ENCODE measurements at regions not wholly inside any gene's neighbourhood (a gene's known extent, or its start where the extent isn't known, plus 50 kb on each side); places are given as distances from the start of the nearest gene placed in this dataset.
A peak's percentile ranks its signal among the peaks of the same experiment; 100 is the strongest.
"Not testable (repeated sequence)": the region's sequence is repeated elsewhere in the genome, so short reads cannot be mapped to it uniquely, and the experiment has no call there.

- no peak for TF ChIP-seq PATZ1 (CRISPR knock-in tag; IDR thresholded peaks at IDR 0.05; ENCODE audit: borderline replicate concordance)
- ATAC-seq, result no peak
Measured at GRCh38 chr7:119281181-119281846, 991.7 kb upstream of the KCND2 start.

DNA sequence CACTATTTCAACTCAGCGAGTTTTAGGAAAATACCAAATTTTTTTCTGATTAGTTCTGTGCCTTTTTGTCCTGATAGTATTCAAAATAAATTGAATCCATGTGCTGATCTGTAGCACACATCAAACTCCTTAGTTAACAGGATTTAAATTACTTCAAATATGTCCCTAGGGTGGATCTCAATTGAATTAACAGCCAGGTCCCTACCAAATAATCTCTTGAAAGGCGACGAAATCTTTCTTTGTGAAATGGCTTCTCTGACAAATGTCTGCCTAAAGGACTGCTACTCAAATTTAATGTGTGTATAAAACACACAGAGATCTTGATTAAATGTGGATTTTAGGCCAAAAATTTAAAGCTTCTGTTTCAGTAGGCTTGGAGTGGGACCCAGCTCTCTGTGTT, 989.6 kb upstream of the KCND2 start:
- no peak for ATAC-seq
- TF ChIP-seq TSHZ2 (CRISPR knock-in tag; IDR thresholded peaks at IDR 0.05) (peak; percentile 54; the same call in 1 of the 2 replicates), ZNF565 (CRISPR knock-in tag; conservative IDR thresholded peaks at IDR 0.05; ENCODE audit: low read depth) (no peak), TCF4 (CRISPR knock-in tag; IDR thresholded peaks at IDR 0.05; ENCODE audit: borderline replicate concordance) (peak; percentile 78)

DNA sequence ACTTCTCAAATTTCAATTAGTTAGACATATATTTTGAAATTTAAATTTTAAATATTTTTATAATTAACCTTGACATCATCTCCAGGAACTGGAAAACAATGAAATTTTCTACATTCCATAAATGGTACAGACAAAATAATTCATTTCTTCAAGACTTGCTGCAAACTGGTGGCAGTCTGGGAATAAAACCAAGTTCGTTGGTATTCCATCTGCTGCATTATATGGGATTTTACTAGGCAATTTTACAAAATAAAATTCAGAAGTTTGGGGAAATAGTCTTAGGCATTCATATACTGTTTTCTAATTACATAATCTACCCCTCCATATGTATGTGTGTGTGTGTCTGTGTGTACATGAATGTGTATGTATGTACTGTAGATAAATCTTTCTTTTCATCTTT, 984.6 kb upstream of the KCND2 start:
- no peak for TF ChIP-seq ARNTL (CRISPR knock-in tag; IDR thresholded peaks at IDR 0.05; ENCODE audit: borderline replicate concordance, low read depth)
- TF ChIP-seq PATZ1 (CRISPR knock-in tag; IDR thresholded peaks at IDR 0.05; ENCODE audit: borderline replicate concordance), result no peak
- no peak for TF ChIP-seq CSDC2 (CRISPR knock-in tag; IDR thresholded peaks at IDR 0.05)
- no peak for TF ChIP-seq BACH2 (CRISPR knock-in tag; IDR thresholded peaks at IDR 0.05; ENCODE audit: borderline replicate concordance)
- TF ChIP-seq TSHZ2 (CRISPR knock-in tag; IDR thresholded peaks at IDR 0.05), result no peak
- no peak for TF ChIP-seq ESRRG (CRISPR knock-in tag; IDR thresholded peaks at IDR 0.05)
- no peak for TF ChIP-seq ZFP3 (CRISPR knock-in tag; IDR thresholded peaks at IDR 0.05)
- TF ChIP-seq ZNF565 (CRISPR knock-in tag; conservative IDR thresholded peaks at IDR 0.05; ENCODE audit: low read depth), result no peak
- no peak for TF ChIP-seq SNAI2 (CRISPR knock-in tag; IDR thresholded peaks at IDR 0.05)
- TF ChIP-seq ZNF8 (CRISPR knock-in tag; IDR thresholded peaks at IDR 0.05), result no peak
- no peak for ATAC-seq

- not testable (repeated sequence) for ATAC-seq
Measured at GRCh38 chr7:119300341-119300740, 972.6 kb upstream of the KCND2 start.

- ATAC-seq, result 0 out of 3 replicates have a peak, but pooled peaks have one; percentile 36
- no peak for TF ChIP-seq ZFP3 (CRISPR knock-in tag; IDR thresholded peaks at IDR 0.05)
- no peak for TF ChIP-seq PPARA (CRISPR knock-in tag; IDR thresholded peaks at IDR 0.05; ENCODE audit: borderline replicate concordance)
- no peak for TF ChIP-seq POU6F1 (CRISPR knock-in tag; IDR thresholded peaks at IDR 0.05; ENCODE audit: borderline replicate concordance, low read depth)
- TF ChIP-seq BACH2 (CRISPR knock-in tag; IDR thresholded peaks at IDR 0.05; ENCODE audit: borderline replicate concordance), result no peak
- TF ChIP-seq ZNF8 (CRISPR knock-in tag; IDR thresholded peaks at IDR 0.05), result no peak
- no peak for TF ChIP-seq ZC3H10 (CRISPR knock-in tag; IDR thresholded peaks at IDR 0.05)
- no peak for TF ChIP-seq SNAI2 (CRISPR knock-in tag; IDR thresholded peaks at IDR 0.05)
- TF ChIP-seq ZNF70 (CRISPR knock-in tag; IDR thresholded peaks at IDR 0.05), result no peak
- no peak for TF ChIP-seq TSHZ2 (CRISPR knock-in tag; IDR thresholded peaks at IDR 0.05)
- TF ChIP-seq TOX (CRISPR knock-in tag; IDR thresholded peaks at IDR 0.05; ENCODE audit: borderline replicate concordance), result no peak
- TF ChIP-seq ZNF565 (CRISPR knock-in tag; conservative IDR thresholded peaks at IDR 0.05; ENCODE audit: low read depth), result no peak
- no peak for TF ChIP-seq CSDC2 (CRISPR knock-in tag; IDR thresholded peaks at IDR 0.05)
Measured at GRCh38 chr7:119320316-119320715, 952.7 kb upstream of the KCND2 start.

All from SK-N-SH treated with all-trans-retinoic acid at 6 μM for 48 hours (cell line).